ENCODE measurements at regions not wholly inside any gene's neighbourhood (a gene's known extent, or its start where the extent isn't known, plus 50 kb on each side); places are given as distances from the start of the nearest gene placed in this dataset.

DNA sequence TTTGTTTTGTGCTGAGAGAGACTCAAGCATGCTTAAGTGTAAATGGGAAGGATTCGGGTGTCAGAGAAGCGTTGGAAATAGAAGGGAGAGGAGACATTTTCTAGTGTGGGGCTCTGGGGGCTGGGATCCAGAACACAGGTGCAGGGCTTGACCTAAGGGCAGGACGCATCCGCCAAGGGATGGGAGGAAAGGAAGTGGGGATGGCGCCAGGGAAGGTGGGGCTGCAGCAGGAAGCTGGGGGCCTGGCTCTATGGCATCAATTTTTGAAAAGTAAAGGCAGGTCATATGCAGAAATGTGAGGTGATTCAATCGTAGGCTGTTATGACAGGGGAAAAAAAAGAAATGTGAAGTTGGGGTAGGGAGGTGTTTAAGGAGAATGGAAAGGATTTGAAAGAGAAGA is 143.2 kb upstream of the SERTAD2 start:
- TF ChIP-seq, protein P1, sequence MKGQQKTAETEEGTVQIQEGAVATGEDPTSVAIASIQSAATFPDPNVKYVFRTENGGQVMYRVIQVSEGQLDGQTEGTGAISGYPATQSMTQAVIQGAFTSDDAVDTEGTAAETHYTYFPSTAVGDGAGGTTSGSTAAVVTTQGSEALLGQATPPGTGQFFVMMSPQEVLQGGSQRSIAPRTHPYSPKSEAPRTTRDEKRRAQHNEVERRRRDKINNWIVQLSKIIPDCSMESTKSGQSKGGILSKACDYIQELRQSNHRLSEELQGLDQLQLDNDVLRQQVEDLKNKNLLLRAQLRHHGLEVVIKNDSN (IDR thresholded peaks at IDR 0.05): no peak
- no peak for TF ChIP-seq EP300 (IDR thresholded peaks at IDR 0.05; ENCODE audit: borderline replicate concordance)
- TF ChIP-seq, protein P2, sequence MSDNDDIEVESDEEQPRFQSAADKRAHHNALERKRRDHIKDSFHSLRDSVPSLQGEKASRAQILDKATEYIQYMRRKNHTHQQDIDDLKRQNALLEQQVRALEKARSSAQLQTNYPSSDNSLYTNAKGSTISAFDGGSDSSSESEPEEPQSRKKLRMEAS (IDR thresholded peaks at IDR 0.05): no peak
- no peak for TF ChIP-seq CEBPB (IDR thresholded peaks at IDR 0.05)
- TF ChIP-seq TEAD4 (IDR thresholded peaks at IDR 0.05): no peak

Data from Ishikawa (cell line).